DND-41 (cell line): ENCODE measurements at regions not wholly inside any gene's neighbourhood (a gene's known extent, or its start where the extent isn't known, plus 50 kb on each side); places are given as distances from the start of the nearest gene placed in this dataset.

ENCODE experiments used
- EZH2 ChIP-seq: IDR thresholded peaks from 3 replicates; pipeline ENCODE4 v1.6.1; 2012; ENCODE audit warnings: borderline replicate concordance, low read depth, mild to moderate bottlenecking, moderate library complexity, low read length, inconsistent platforms; ENCODE audit not compliant: severe bottlenecking
- TF ChIP-seq, protein P1 (sequence below): IDR thresholded peaks from 2 replicates; pipeline ENCODE4 v1.5.1; 2012; ENCODE audit warnings: borderline replicate concordance, low read length, moderate library complexity, mild to moderate bottlenecking; ENCODE audit not compliant: poor library complexity, severe bottlenecking; ENCODE audit errors: extremely low read depth

DNA sequence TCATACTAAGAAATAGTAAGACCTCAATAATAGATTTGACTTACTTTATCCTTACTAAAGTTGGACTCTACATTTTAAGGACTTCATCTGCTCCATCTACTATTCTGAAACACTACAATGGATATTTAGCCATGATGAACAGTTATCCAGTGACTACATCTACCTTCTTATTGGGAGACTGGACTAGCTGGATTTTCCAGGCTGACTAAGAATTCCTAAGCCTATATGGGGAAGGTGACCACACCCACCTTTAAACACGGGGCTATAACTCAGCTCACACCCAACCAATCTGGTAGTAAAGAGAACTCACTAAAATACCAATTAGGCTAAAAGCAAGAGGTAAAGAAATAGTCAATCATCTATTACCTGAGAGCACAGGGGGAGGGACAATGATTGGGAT, 1438.4 kb downstream of the TECRL start:
- TF ChIP-seq, protein P1, sequence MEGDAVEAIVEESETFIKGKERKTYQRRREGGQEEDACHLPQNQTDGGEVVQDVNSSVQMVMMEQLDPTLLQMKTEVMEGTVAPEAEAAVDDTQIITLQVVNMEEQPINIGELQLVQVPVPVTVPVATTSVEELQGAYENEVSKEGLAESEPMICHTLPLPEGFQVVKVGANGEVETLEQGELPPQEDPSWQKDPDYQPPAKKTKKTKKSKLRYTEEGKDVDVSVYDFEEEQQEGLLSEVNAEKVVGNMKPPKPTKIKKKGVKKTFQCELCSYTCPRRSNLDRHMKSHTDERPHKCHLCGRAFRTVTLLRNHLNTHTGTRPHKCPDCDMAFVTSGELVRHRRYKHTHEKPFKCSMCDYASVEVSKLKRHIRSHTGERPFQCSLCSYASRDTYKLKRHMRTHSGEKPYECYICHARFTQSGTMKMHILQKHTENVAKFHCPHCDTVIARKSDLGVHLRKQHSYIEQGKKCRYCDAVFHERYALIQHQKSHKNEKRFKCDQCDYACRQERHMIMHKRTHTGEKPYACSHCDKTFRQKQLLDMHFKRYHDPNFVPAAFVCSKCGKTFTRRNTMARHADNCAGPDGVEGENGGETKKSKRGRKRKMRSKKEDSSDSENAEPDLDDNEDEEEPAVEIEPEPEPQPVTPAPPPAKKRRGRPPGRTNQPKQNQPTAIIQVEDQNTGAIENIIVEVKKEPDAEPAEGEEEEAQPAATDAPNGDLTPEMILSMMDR, result no peak
- no peak for TF ChIP-seq EZH2
